SK-N-SH treated with all-trans-retinoic acid at 6 μM for 48 hours (cell line): ENCODE measurements at regions not wholly inside any gene's neighbourhood (a gene's known extent, or its start where the extent isn't known, plus 50 kb on each side); places are given as distances from the start of the nearest gene placed in this dataset.

Source experiments
- ATAC-seq: fragments of 200-7000 bp; cut with Tn5 transposase; 3 replicates; pipeline ENCODE4 v1.9.1; 2020; ENCODE audit warnings: mild to moderate bottlenecking, moderate library complexity
- BACH2 ChIP-seq: fragments of 250-450 bp; sonication (Bioruptor Pico); IDR thresholded peaks from 2 replicates; pipeline ENCODE4 v1.9.0; 2021; ENCODE audit warnings: mild to moderate bottlenecking, borderline replicate concordance
- CREB5 ChIP-seq: fragments of 250-450 bp; sonication (Bioruptor Pico); IDR thresholded peaks from 2 replicates; pipeline ENCODE4 v1.5.1; 2020; ENCODE audit warnings: low read depth, mild to moderate bottlenecking, moderate library complexity
- CSRNP3 ChIP-seq: fragments of 250-450 bp; sonication (Bioruptor Pico); IDR thresholded peaks from 2 replicates; pipeline ENCODE4 v1.5.1; 2021; ENCODE audit warnings: mild to moderate bottlenecking, moderate library complexity
- ESRRG ChIP-seq: fragments of 250-450 bp; sonication (Bioruptor Pico); IDR thresholded peaks from 2 replicates; pipeline ENCODE4 v1.6.1; 2021; ENCODE audit warnings: mild to moderate bottlenecking
- GLIS3 ChIP-seq: fragments of 250-450 bp; sonication (Bioruptor Pico); IDR thresholded peaks from 2 replicates; pipeline ENCODE4 v1.5.0; 2020; ENCODE audit warnings: mild to moderate bottlenecking, moderate library complexity
- ISL1 ChIP-seq: fragments of 250-450 bp; sonication (Bioruptor Pico); IDR thresholded peaks from 2 replicates; pipeline ENCODE4 v2.1.2; 2022; ENCODE audit warnings: mild to moderate bottlenecking, moderate library complexity
- PATZ1 ChIP-seq: fragments of 250-450 bp; sonication (Bioruptor Pico); IDR thresholded peaks from 2 replicates; pipeline ENCODE4 v1.8.0; 2020; ENCODE audit warnings: mild to moderate bottlenecking, moderate library complexity, borderline replicate concordance
- POU6F1 ChIP-seq: fragments of 250-450 bp; sonication (Bioruptor Pico); IDR thresholded peaks from 2 replicates; pipeline ENCODE4 v1.8.0; 2021; ENCODE audit warnings: low read depth, mild to moderate bottlenecking, moderate library complexity, borderline replicate concordance
- PPARA ChIP-seq: fragments of 250-450 bp; sonication (Bioruptor Pico); IDR thresholded peaks from 2 replicates; pipeline ENCODE4 v1.5.0; 2020; ENCODE audit warnings: mild to moderate bottlenecking, borderline replicate concordance
- RARB ChIP-seq: fragments of 250-450 bp; sonication (Bioruptor Pico); IDR thresholded peaks from 2 replicates; pipeline ENCODE4 v1.8.0; 2021; ENCODE audit warnings: mild to moderate bottlenecking, moderate library complexity
- SNAI2 ChIP-seq: fragments of 250-450 bp; sonication (Bioruptor Pico); IDR thresholded peaks from 2 replicates; pipeline ENCODE4 v1.5.0; 2020; ENCODE audit warnings: mild to moderate bottlenecking, moderate library complexity
- TCF4 ChIP-seq: fragments of 250-450 bp; sonication (Bioruptor Pico); IDR thresholded peaks from 2 replicates; pipeline ENCODE4 v1.8.0; 2021; ENCODE audit warnings: mild to moderate bottlenecking, moderate library complexity, borderline replicate concordance
- TOX ChIP-seq: fragments of 250-450 bp; sonication (Bioruptor Pico); IDR thresholded peaks from 2 replicates; pipeline ENCODE4 v1.8.0; 2021; ENCODE audit warnings: mild to moderate bottlenecking, moderate library complexity, borderline replicate concordance
- ZC3H10 ChIP-seq: fragments of 250-450 bp; sonication (Bioruptor Pico); IDR thresholded peaks from 2 replicates; pipeline ENCODE4 v1.5.1; 2021; ENCODE audit warnings: mild to moderate bottlenecking, moderate library complexity
- ZFP3 ChIP-seq: fragments of 250-450 bp; sonication (Bioruptor Pico); IDR thresholded peaks from 2 replicates; pipeline ENCODE4 v1.5.0; 2020; ENCODE audit warnings: mild to moderate bottlenecking, moderate library complexity
- ZFP30 ChIP-seq: fragments of 450-650 bp; formaldehyde crosslinking; IDR thresholded peaks from 2 replicates; pipeline ENCODE4 v1.5.0; 2022; ENCODE audit warnings: mild to moderate bottlenecking, moderate library complexity
- ZNF565 ChIP-seq: fragments of 450-650 bp; formaldehyde crosslinking; conservative IDR thresholded peaks from 2 replicates; pipeline ENCODE4 v1.5.0; 2020; ENCODE audit warnings: low read depth, mild to moderate bottlenecking, moderate library complexity
- ZNF70 ChIP-seq: fragments of 450-650 bp; formaldehyde crosslinking; IDR thresholded peaks from 2 replicates; pipeline ENCODE4 v1.5.0; 2020; ENCODE audit warnings: mild to moderate bottlenecking, moderate library complexity
- ZNF8 ChIP-seq: fragments of 450-650 bp; formaldehyde crosslinking; IDR thresholded peaks from 2 replicates; pipeline ENCODE4 v1.5.0; 2020; ENCODE audit warnings: mild to moderate bottlenecking, moderate library complexity

GRCh38 chr15:31208817-31209216 lies 107.3 kb upstream of the TRPM1 start:
- ATAC-seq = no peak
- TF ChIP-seq BACH2 (CRISPR knock-in tag) (no peak), PPARA (no peak), GLIS3 (CRISPR knock-in tag) (no peak), RARB (no peak), ZNF70 (CRISPR knock-in tag) (no peak)

- TF ChIP-seq GLIS3 (CRISPR knock-in tag) (no peak), ZNF8 (CRISPR knock-in tag) (no peak)
- no peak for ATAC-seq
Observed at GRCh38 chr15:31211353-31211752, 109.8 kb upstream of the TRPM1 start.

GRCh38 chr15:31212326-31213080 lies 111.0 kb upstream of the TRPM1 start:
- TF ChIP-seq ESRRG (CRISPR knock-in tag) = no peak
- TF ChIP-seq ZC3H10 (CRISPR knock-in tag) = no peak
- no peak for TF ChIP-seq ZNF70 (CRISPR knock-in tag)
- TF ChIP-seq POU6F1 (CRISPR knock-in tag) = no peak
- TF ChIP-seq ISL1 (CRISPR knock-in tag) = no peak
- TF ChIP-seq GLIS3 (CRISPR knock-in tag) = no peak
- no peak for TF ChIP-seq PATZ1 (CRISPR knock-in tag)
- no peak for ATAC-seq

- no peak for TF ChIP-seq BACH2 (CRISPR knock-in tag)
- no peak for TF ChIP-seq ZNF70 (CRISPR knock-in tag)
- TF ChIP-seq SNAI2 (CRISPR knock-in tag) = no peak
- TF ChIP-seq POU6F1 (CRISPR knock-in tag) = no peak
- TF ChIP-seq RARB = no peak
- TF ChIP-seq ZFP30 (CRISPR knock-in tag) = no peak
- TF ChIP-seq ISL1 (CRISPR knock-in tag) = no peak
- TF ChIP-seq GLIS3 (CRISPR knock-in tag) = no peak
- TF ChIP-seq ZNF565 (CRISPR knock-in tag) = no peak
- ATAC-seq = no peak
Observed at GRCh38 chr15:31214158-31214863, 112.3 kb upstream of the KLF13 start.

GRCh38 chr15:31214864-31215489 lies 111.7 kb upstream of the KLF13 start:
- ATAC-seq = no peak; the same call in 1 of the 3 replicates
- TF ChIP-seq ZFP3 (CRISPR knock-in tag) (no peak), TCF4 (no peak), CSRNP3 (CRISPR knock-in tag) (no peak), GLIS3 (CRISPR knock-in tag) (no peak), PATZ1 (CRISPR knock-in tag) (no peak), TOX (CRISPR knock-in tag) (no peak), BACH2 (CRISPR knock-in tag) (no peak), RARB (no peak), ZC3H10 (CRISPR knock-in tag) (no peak), ZNF565 (CRISPR knock-in tag) (no peak), CREB5 (CRISPR knock-in tag) (no peak)
